ENCODE measurements at regions not wholly inside any gene's neighbourhood (a gene's known extent, or its start where the extent isn't known, plus 50 kb on each side); places are given as distances from the start of the nearest gene placed in this dataset.

- TF ChIP-seq RELB (IDR thresholded peaks at IDR 0.05; ENCODE audit: low read depth) (peak; percentile 94), ZBED1 (IDR thresholded peaks at IDR 0.05; ENCODE audit: borderline replicate concordance) (peak; percentile 82; the same call in 1 of the 2 replicates), SPI1 (IDR thresholded peaks at IDR 0.05; ENCODE audit: borderline replicate concordance, insufficient read depth, low read depth, low read length) (0 out of 2 replicates have a peak, but pooled peaks have one; percentile 3), BCLAF1 (IDR thresholded peaks at IDR 0.05) (no peak), EED (IDR thresholded peaks at IDR 0.05; ENCODE audit: low read depth) (peak; percentile 92), STAT1 (conservative IDR thresholded peaks at IDR 0.05) (no peak), TCF12 (IDR thresholded peaks at IDR 0.05; ENCODE audit: low read depth, low read length) (0 out of 2 replicates have a peak, but pooled peaks have one; percentile 47), ETV6 (conservative IDR thresholded peaks at IDR 0.05 in 1 of 2, IDR thresholded peaks at IDR 0.05 in 1 of 2; ENCODE audit: borderline replicate concordance in 1 of 2, low read depth in 1 of 2) (peak in 1 of 2 experiments; percentile 57; a peak in 1 of 4 replicates), BACH1 (IDR thresholded peaks at IDR 0.05; ENCODE audit: borderline replicate concordance) (peak; percentile 45; the same call in 1 of the 2 replicates), MEF2B (IDR thresholded peaks at IDR 0.05; ENCODE audit: partially characterized antibody, poor library complexity, severe bottlenecking) (peak; percentile 59), RCOR1 (conservative IDR thresholded peaks at IDR 0.05; ENCODE audit: low read depth, low read length) (0 out of 2 replicates have a peak, but pooled peaks have one; percentile 54), JUND (IDR thresholded peaks at IDR 0.05; ENCODE audit: low read depth, low read length) (no peak), HDAC6 (IDR thresholded peaks at IDR 0.05; ENCODE audit: unreplicated experiment) (no peak), CREM (IDR thresholded peaks at IDR 0.05; ENCODE audit: low read depth) (peak; percentile 57), ZNF592 (IDR thresholded peaks at IDR 0.05) (0 out of 2 replicates have a peak, but pooled peaks have one; percentile 6), FOS (IDR thresholded peaks at IDR 0.05; ENCODE audit: borderline replicate concordance, extremely low read depth, insufficient read length) (no peak), ZBTB33 (IDR thresholded peaks at IDR 0.05) (no peak)
Observed at GRCh38 chr12:27185234-27186021, 58.7 kb upstream of the STK38L start (continued).

Measured in GM12878 (cell line).